ENCODE measurements at regions not wholly inside any gene's neighbourhood (a gene's known extent, or its start where the extent isn't known, plus 50 kb on each side); places are given as distances from the start of the nearest gene placed in this dataset.

- DNase-seq = no peak
Observed at GRCh38 chr2:234673961-234674759, 177.3 kb upstream of the ARL4C start.

GRCh38 chr2:234673501-234673900 lies 176.6 kb upstream of the ARL4C start:
- no peak for DNase-seq

- DNase-seq = no peak
Observed at GRCh38 chr2:234672498-234673150, 175.7 kb upstream of the ARL4C start.

- DNase-seq = no peak
Observed at GRCh38 chr2:234671716-234672115, 174.8 kb upstream of the ARL4C start.

- no peak for DNase-seq
Observed at GRCh38 chr2:234671231-234671630, 174.3 kb upstream of the ARL4C start.

GRCh38 chr2:234670806-234671205 lies 173.9 kb upstream of the ARL4C start:
- DNase-seq = no peak

- DNase-seq = peak; percentile 74
Observed at GRCh38 chr2:234670052-234670451, 173.2 kb upstream of the ARL4C start.

- DNase-seq = no peak
Observed at GRCh38 chr2:234669621-234670020, 172.7 kb upstream of the ARL4C start.

- no peak for DNase-seq
Observed at GRCh38 chr2:234669001-234669400, 172.1 kb upstream of the ARL4C start.

GRCh38 chr2:234666911-234667310 lies 170.0 kb upstream of the ARL4C start:
- no peak for DNase-seq

- no peak for DNase-seq
Observed at GRCh38 chr2:234665304-234665703, 168.4 kb upstream of the ARL4C start.

GRCh38 chr2:234661849-234662248 lies 165.0 kb upstream of the ARL4C start:
- no peak for DNase-seq

GRCh38 chr2:234661175-234661574 lies 164.3 kb upstream of the ARL4C start:
- no peak for DNase-seq

- no peak for DNase-seq
Observed at GRCh38 chr2:234655706-234656105, 158.8 kb upstream of the ARL4C start.

- no peak for DNase-seq
Observed at GRCh38 chr2:234650911-234651310, 154.0 kb upstream of the ARL4C start.

- DNase-seq = no peak
Observed at GRCh38 chr2:234649951-234650350, 153.1 kb upstream of the ARL4C start.

GRCh38 chr2:234643407-234643806 lies 146.5 kb upstream of the ARL4C start:
- no peak for DNase-seq

GRCh38 chr2:234641086-234641485 lies 144.2 kb upstream of the ARL4C start:
- DNase-seq = no peak

- peak; percentile 38 for DNase-seq
Observed at GRCh38 chr2:234640657-234641056, 143.8 kb upstream of the ARL4C start.

- no peak for DNase-seq
Observed at GRCh38 chr2:234638966-234639365, 142.1 kb upstream of the ARL4C start.

- no peak for DNase-seq
Observed at GRCh38 chr2:234635284-234635683, 138.4 kb upstream of the ARL4C start.

GRCh38 chr2:234633581-234634230 lies 136.8 kb upstream of the ARL4C start:
- no peak for DNase-seq

GRCh38 chr2:234632527-234633391 lies 135.9 kb upstream of the ARL4C start:
- no peak for DNase-seq
